ENCODE measurements at regions not wholly inside any gene's neighbourhood (a gene's known extent, or its start where the extent isn't known, plus 50 kb on each side); places are given as distances from the start of the nearest gene placed in this dataset.
"Not testable (repeated sequence)": the region's sequence is repeated elsewhere in the genome, so short reads cannot be mapped to it uniquely, and the experiment has no call there.

DNA sequence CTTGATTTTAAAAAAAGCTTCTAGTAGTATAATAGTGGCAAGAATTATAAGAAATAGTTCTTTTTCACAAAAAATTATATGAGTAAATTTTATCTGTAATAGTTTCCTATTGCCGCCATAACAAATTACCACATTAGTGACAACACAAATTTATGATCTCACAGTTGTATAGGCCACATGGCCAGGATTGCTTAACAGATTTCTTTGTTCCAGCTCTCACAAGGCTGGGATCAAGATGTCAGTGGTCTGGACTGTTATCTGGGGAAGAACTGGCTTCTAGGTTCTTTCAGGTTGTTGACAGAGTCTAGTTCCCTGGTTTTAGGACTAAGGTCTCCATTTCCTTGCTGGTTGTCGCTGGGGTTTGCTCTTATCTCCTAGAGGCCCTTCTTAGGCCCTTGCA is 236.4 kb downstream of the USP25 start:
- H3K4me3 ChIP-seq (replicated peaks; ENCODE audit: low read depth, low read length): no peak overlapping the region
- DNase-seq (ENCODE audit: low read depth): peak; percentile 13
- TF ChIP-seq, protein P1, sequence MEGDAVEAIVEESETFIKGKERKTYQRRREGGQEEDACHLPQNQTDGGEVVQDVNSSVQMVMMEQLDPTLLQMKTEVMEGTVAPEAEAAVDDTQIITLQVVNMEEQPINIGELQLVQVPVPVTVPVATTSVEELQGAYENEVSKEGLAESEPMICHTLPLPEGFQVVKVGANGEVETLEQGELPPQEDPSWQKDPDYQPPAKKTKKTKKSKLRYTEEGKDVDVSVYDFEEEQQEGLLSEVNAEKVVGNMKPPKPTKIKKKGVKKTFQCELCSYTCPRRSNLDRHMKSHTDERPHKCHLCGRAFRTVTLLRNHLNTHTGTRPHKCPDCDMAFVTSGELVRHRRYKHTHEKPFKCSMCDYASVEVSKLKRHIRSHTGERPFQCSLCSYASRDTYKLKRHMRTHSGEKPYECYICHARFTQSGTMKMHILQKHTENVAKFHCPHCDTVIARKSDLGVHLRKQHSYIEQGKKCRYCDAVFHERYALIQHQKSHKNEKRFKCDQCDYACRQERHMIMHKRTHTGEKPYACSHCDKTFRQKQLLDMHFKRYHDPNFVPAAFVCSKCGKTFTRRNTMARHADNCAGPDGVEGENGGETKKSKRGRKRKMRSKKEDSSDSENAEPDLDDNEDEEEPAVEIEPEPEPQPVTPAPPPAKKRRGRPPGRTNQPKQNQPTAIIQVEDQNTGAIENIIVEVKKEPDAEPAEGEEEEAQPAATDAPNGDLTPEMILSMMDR (IDR thresholded peaks at IDR 0.05; ENCODE audit: low read length, missing control alignments): no peak

DNA sequence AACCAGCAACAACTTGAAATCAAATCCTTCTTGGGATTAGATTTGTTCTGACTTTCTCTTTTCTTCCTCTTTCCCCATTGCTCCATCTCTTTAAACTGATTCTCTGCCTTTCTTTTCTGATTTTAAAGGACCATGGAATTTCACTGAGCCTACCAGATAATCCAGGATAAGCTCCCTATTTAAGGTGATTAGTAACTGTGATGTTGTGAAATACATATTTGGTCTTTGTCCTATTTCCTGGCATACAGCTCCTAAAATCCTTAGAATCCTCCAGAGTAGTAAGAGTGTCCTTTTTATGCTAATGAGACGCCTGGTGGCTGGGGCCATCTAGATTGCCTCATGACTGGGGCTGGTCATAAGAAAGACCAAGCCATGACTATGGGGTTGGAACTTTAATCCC is 236.9 kb downstream of the USP25 start:
- no peak for DNase-seq (ENCODE audit: low read depth)
- TF ChIP-seq, protein P1 (IDR thresholded peaks at IDR 0.05; ENCODE audit: low read length, missing control alignments): no peak

DNA sequence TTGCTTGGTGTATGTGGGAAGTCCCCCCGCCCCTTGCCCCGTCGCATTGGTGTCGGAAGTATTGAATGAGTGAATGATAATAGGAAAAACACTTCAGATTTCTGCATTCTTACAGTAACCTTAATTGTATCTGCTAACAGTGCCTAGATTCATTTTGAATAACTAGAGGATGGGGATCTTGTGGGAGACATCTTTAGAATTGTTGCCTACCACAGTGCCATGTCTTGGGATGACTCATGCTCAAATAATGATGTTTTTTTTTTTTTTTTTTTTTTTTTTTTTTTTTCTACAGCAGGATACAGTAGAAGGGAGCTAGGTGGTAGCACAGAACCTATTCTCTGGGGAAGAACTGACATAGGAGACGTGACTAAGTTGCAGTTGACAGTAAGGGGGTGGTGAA is 237.9 kb downstream of the USP25 start:
- H3K4me3 ChIP-seq (replicated peaks; ENCODE audit: low read depth, low read length): no peak overlapping the region
- no peak for DNase-seq (ENCODE audit: low read depth)
- TF ChIP-seq, protein P1 (IDR thresholded peaks at IDR 0.05; ENCODE audit: low read length, missing control alignments): no peak

More for the DNA sequence above, 236.9 kb downstream of the USP25 start:
- no peak overlapping the region for H3K4me3 ChIP-seq (replicated peaks; ENCODE audit: low read depth, low read length)

DNA sequence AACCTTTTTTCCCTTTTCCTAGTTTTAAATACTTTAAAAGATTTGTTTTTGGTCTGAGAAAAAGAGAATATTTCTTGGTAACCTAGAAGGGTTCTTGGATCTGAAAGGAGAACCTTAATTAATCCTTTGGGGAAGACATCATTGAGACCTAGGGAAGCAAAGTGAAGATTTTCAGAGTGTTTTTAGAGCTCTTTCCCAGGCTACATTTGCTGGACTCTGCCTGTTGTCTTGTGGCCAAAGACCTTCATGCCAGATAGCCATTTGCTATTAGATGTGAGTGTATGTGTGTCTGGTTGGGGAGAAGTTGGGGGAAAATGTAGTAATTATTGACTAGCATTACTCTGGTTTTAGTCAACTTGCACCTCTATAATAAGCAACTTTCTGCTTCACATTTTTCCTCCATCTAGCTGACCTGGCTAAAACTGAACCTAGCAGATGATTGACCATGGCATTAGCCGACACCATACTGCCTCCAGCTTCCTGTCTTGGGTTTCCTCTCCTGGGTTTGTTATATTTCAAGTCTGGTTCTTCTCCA is 239.1 kb downstream of the USP25 start:
- no peak for DNase-seq (ENCODE audit: low read depth)
- TF ChIP-seq, protein P1 (IDR thresholded peaks at IDR 0.05; ENCODE audit: low read length, missing control alignments): no peak
- H3K4me3 ChIP-seq (replicated peaks; ENCODE audit: low read depth, low read length): no peak overlapping the region

DNA sequence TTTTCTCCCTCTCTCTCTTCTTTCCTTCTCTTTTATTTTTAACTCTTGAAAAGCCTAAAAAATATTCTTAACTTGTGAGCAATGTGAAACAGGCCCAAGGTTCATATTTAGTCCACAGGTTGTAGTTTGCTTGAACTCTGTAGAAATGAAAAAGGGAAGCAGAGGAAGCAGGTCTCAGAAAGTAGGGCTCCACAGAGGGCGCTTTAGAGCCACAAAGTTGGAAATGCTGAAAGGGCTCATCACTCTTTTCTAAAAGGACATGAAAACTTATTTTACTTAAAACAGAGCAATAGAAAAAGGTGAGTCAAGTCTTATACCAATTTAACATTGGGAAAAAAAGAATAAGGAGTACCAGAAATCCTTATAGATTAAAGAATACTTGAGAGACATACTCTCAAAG is 247.0 kb downstream of the USP25 start:
- TF ChIP-seq, protein P1 (IDR thresholded peaks at IDR 0.05; ENCODE audit: low read length, missing control alignments): peak; percentile 48
- no peak overlapping the region for H3K4me3 ChIP-seq (replicated peaks; ENCODE audit: low read depth, low read length)
- DNase-seq (ENCODE audit: low read depth): no peak

DNA sequence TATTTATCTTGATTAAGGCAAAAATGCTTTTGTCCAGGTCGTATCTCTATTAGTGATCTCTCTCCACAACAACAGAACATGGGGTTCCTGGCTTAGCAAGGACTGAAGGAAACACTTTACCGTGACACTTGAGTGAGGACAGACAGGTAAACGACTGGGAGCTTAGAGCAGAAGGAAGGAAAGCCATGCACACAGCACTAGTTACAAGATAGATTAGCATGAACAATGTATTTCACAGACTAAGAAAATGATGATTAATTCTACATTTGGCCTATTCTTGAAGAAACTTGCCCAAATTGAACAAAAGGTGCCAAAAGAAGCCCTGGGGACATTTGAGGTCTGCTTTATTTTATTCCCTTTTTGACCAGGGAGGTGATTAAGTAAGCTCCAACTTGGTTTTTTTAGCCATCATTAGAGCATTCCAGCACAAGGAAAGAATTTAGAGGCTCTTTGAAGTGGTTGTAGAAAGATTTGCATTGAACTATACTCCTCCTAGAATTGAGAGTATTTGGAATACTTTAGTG is 248.5 kb downstream of the USP25 start:
- DNase-seq (ENCODE audit: low read depth): peak; percentile 28
- TF ChIP-seq, protein P1 (IDR thresholded peaks at IDR 0.05; ENCODE audit: low read length, missing control alignments): no peak

DNA sequence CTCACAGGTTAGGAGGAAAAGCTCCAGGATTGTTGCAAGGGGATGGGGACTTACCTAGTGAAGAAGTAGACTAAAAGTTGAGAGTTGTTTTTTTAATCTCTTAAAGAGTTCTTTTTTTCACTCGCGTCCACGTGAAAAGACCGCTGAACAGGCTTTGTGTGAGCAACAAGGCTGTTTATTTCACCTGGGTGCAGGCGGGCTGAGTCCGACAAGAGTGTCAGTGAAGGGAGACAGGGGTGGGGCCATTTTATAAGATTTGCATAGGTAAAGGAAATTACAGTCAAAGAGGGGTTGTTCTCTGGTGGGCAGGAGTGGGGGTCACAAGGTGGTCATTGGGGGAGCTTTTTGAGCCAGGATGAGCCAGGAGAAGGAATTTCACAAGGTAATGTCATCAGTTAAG is 249.7 kb downstream of the USP25 start:
- not testable (repeated sequence) for DNase-seq (ENCODE audit: low read depth); H3K4me3 ChIP-seq (replicated peaks; ENCODE audit: low read depth, low read length)

More for the DNA sequence above, 248.5 kb downstream of the USP25 start:
- H3K4me3 ChIP-seq (replicated peaks; ENCODE audit: low read depth, low read length): no peak overlapping the region

Measured in fibroblast of pulmonary artery (primary cell).